ENCODE measurements at regions not wholly inside any gene's neighbourhood (a gene's known extent, or its start where the extent isn't known, plus 50 kb on each side); places are given as distances from the start of the nearest gene placed in this dataset.

DNA sequence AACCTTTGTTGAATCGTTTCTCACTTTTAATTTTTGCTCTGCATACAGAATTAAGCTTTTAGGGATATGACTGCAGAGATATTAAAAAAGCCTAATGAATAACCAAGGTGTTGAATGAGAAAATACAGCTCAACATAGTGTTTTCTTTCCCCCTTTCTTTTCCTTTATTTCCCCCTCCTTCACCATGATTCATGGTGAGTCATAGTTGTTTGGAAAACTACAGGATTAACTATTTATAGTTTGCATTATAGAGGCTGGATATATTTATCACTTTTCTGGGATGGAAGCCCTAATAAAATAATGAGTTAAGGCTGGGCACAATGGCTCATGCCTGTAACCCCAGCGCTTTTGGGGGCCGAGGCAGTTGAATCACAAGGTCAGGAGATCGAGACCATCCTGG, 115.0 kb downstream of the DNAJB9 start:
- H4K20me1 ChIP-seq (ENCODE audit: insufficient read depth, low read length): no peaks in the 10 kb centered on the region
- no peaks in the 10 kb centered on the region for H3K9me3 ChIP-seq (replicated peaks in 1 of 2; ENCODE audit: control insufficient read depth in 1 of 2, insufficient read depth in 1 of 2, low read length in 2 of 2)
- Mint-ChIP-seq H3K4me3 (no peak overlapping the region), H3K9me3 (peaks cover 0 to 6% (median 3%) of the 10 kb centered on the region in 7 donors), H3K36me3 (no peaks in the 10 kb centered on the region), H3K27ac (no peak overlapping the region), H3K4me1 (no peaks in the 10 kb centered on the region), H3K27me3 (ENCODE audit: low read depth in 3 of 3) (no peaks in the 10 kb centered on the region)
- H3K36me3 ChIP-seq (replicated peaks in 1 of 2; ENCODE audit: control insufficient read depth in 1 of 2, insufficient read depth in 2 of 2, low read length in 2 of 2): no peaks in the 10 kb centered on the region
- no CpG with 5 or more reads among the region's 4 CpGs for WGBS (ENCODE audit: insufficient coverage)
- DNase-seq: no peak
- H3K27ac ChIP-seq (ENCODE audit: low read depth in 1 of 2, low read length in 2 of 2): no peak overlapping the region
- H3K79me2 ChIP-seq (ENCODE audit: insufficient read depth, low read length): no peaks in the 10 kb centered on the region
- no peaks in the 10 kb centered on the region for H3K4me1 ChIP-seq (ENCODE audit: control insufficient read depth in 1 of 2, insufficient read depth in 2 of 2, low read length in 2 of 2)
- no peak overlapping the region for H3K9ac ChIP-seq (ENCODE audit: insufficient read depth, low read length, poor library complexity, severe bottlenecking)
- H3K4me3 ChIP-seq (replicated peaks in 1 of 3; ENCODE audit: low read depth in 2 of 3, low read length in 3 of 3): no peak overlapping the region
- intact Hi-C loops (cut with micrococcal nuclease): no loop called here
- H2AFZ ChIP-seq (ENCODE audit: insufficient read depth, low read depth, low read length, poor library complexity, severe bottlenecking): no peak overlapping the region
- no peaks in the 10 kb centered on the region for H3K27me3 ChIP-seq (ENCODE audit: control insufficient read depth in 2 of 2, insufficient read depth in 2 of 2, low read length in 2 of 2)
- no peak overlapping the region for H3K4me2 ChIP-seq (replicated peaks; ENCODE audit: extremely low read depth, low read length, poor library complexity, severe bottlenecking)
- TF ChIP-seq, protein P1, sequence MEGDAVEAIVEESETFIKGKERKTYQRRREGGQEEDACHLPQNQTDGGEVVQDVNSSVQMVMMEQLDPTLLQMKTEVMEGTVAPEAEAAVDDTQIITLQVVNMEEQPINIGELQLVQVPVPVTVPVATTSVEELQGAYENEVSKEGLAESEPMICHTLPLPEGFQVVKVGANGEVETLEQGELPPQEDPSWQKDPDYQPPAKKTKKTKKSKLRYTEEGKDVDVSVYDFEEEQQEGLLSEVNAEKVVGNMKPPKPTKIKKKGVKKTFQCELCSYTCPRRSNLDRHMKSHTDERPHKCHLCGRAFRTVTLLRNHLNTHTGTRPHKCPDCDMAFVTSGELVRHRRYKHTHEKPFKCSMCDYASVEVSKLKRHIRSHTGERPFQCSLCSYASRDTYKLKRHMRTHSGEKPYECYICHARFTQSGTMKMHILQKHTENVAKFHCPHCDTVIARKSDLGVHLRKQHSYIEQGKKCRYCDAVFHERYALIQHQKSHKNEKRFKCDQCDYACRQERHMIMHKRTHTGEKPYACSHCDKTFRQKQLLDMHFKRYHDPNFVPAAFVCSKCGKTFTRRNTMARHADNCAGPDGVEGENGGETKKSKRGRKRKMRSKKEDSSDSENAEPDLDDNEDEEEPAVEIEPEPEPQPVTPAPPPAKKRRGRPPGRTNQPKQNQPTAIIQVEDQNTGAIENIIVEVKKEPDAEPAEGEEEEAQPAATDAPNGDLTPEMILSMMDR (IDR thresholded peaks at IDR 0.05): no peak

DNA sequence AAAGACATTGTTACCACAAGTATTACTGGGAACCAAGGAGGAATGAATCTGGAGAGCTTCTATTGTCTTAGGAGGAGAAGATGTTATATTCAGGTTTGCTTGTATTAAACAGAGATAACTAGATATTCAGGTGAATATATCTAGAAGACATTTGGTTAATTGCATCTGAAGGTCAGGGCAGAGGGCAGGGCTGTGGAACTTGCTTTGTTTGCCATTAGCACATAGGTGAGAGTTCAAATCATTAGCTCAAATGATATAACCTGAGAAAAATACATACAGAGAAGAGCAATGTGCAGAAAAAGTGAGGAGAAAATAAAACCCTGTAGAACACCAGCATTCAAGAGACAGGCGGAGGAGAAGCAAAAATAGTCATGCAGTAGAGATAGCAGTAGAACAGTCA, 116.8 kb downstream of the DNAJB9 start:
- Mint-ChIP-seq H3K27me3 (ENCODE audit: low read depth in 3 of 3) (peaks cover 0 to 2% (median 0%) of the 10 kb centered on the region in 3 donors), H3K36me3 (no peaks in the 10 kb centered on the region), H3K27ac (no peak overlapping the region), H3K9me3 (peaks cover 0 to 8% (median 2%) of the 10 kb centered on the region in 7 donors), H3K4me3 (no peak overlapping the region), H3K4me1 (no peaks in the 10 kb centered on the region)
- H3K27me3 ChIP-seq (ENCODE audit: control insufficient read depth in 2 of 2, insufficient read depth in 2 of 2, low read length in 2 of 2): no peaks in the 10 kb centered on the region
- no peaks in the 10 kb centered on the region for H3K79me2 ChIP-seq (ENCODE audit: insufficient read depth, low read length)
- H4K20me1 ChIP-seq (ENCODE audit: insufficient read depth, low read length): no peaks in the 10 kb centered on the region
- TF ChIP-seq, protein P1 (IDR thresholded peaks at IDR 0.05): no peak
- no peak overlapping the region for H3K27ac ChIP-seq (ENCODE audit: low read depth in 1 of 2, low read length in 2 of 2)
- WGBS (ENCODE audit: insufficient coverage): no CpG with 5 or more reads among the region's 1 CpG
- H3K36me3 ChIP-seq (replicated peaks in 1 of 2; ENCODE audit: control insufficient read depth in 1 of 2, insufficient read depth in 2 of 2, low read length in 2 of 2): no peaks in the 10 kb centered on the region
- no peak for DNase-seq
- H3K9me3 ChIP-seq (replicated peaks in 1 of 2; ENCODE audit: control insufficient read depth in 1 of 2, insufficient read depth in 1 of 2, low read length in 2 of 2): no peaks in the 10 kb centered on the region
- no peak overlapping the region for H2AFZ ChIP-seq (ENCODE audit: insufficient read depth, low read depth, low read length, poor library complexity, severe bottlenecking)
- intact Hi-C loops (cut with micrococcal nuclease): no loop called here
- no peak overlapping the region for H3K4me3 ChIP-seq (replicated peaks in 1 of 3; ENCODE audit: low read depth in 2 of 3, low read length in 3 of 3)
- no peak overlapping the region for H3K4me2 ChIP-seq (replicated peaks; ENCODE audit: extremely low read depth, low read length, poor library complexity, severe bottlenecking)
- no peaks in the 10 kb centered on the region for H3K4me1 ChIP-seq (ENCODE audit: control insufficient read depth in 1 of 2, insufficient read depth in 2 of 2, low read length in 2 of 2)
- no peak overlapping the region for H3K9ac ChIP-seq (ENCODE audit: insufficient read depth, low read length, poor library complexity, severe bottlenecking)
